ENCODE measurements at regions not wholly inside any gene's neighbourhood (a gene's known extent, or its start where the extent isn't known, plus 50 kb on each side); places are given as distances from the start of the nearest gene placed in this dataset.

DNA sequence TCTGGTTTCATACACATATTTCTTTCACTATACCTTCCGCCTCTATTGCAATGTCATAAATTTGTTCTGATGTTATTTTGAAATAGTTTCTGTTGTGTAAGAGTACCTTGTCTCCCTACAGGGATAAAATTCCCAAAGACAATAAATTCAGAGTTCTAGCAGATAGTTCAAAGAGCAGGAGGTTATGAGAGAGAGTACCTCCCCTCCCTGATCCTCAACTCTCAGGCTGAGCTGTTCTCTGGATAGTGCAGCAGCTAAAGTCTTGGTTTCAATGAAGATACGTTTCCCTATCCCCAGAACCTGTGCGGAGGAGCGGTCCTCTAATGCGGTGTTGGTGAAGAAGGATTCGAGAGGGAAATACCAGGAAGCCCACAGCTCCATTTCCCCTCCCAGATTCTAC is 190.2 kb upstream of the CPHXL start:
- TF ChIP-seq, protein P1, sequence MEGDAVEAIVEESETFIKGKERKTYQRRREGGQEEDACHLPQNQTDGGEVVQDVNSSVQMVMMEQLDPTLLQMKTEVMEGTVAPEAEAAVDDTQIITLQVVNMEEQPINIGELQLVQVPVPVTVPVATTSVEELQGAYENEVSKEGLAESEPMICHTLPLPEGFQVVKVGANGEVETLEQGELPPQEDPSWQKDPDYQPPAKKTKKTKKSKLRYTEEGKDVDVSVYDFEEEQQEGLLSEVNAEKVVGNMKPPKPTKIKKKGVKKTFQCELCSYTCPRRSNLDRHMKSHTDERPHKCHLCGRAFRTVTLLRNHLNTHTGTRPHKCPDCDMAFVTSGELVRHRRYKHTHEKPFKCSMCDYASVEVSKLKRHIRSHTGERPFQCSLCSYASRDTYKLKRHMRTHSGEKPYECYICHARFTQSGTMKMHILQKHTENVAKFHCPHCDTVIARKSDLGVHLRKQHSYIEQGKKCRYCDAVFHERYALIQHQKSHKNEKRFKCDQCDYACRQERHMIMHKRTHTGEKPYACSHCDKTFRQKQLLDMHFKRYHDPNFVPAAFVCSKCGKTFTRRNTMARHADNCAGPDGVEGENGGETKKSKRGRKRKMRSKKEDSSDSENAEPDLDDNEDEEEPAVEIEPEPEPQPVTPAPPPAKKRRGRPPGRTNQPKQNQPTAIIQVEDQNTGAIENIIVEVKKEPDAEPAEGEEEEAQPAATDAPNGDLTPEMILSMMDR (IDR thresholded peaks at IDR 0.05; ENCODE audit: low read depth, low read length), result no peak
- TF ChIP-seq POLR2A (IDR thresholded peaks at IDR 0.05; ENCODE audit: extremely low read depth, insufficient read length), result no peak
- TF ChIP-seq, protein P2, sequence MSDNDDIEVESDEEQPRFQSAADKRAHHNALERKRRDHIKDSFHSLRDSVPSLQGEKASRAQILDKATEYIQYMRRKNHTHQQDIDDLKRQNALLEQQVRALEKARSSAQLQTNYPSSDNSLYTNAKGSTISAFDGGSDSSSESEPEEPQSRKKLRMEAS (IDR thresholded peaks at IDR 0.05; ENCODE audit: low read depth, low read length), result no peak
- no peak for TF ChIP-seq MYC (IDR thresholded peaks at IDR 0.05; ENCODE audit: low read depth, low read length)

All from NB4 (cell line).